GM19023 (cell line): ENCODE measurements at regions not wholly inside any gene's neighbourhood (a gene's known extent, or its start where the extent isn't known, plus 50 kb on each side); places are given as distances from the start of the nearest gene placed in this dataset.
"Not testable (repeated sequence)": the region's sequence is repeated elsewhere in the genome, so short reads cannot be mapped to it uniquely, and the experiment has no call there.

Experiments
- ATAC-seq: cut with Tn5 transposase; IDR thresholded peaks from one replicate; pipeline ENCODE4 v1.9.1; 2021; ENCODE audit warnings: mild to moderate bottlenecking, moderate library complexity; ENCODE audit not compliant: unreplicated experiment

- not testable (repeated sequence) for ATAC-seq
Measured at GRCh38 chr2:122571471-122571870, 816.0 kb downstream of the TSN start.

GRCh38 chr2:122575076-122575475, 819.6 kb downstream of the TSN start:
- ATAC-seq = no peak

GRCh38 chr2:122583159-122583917, 827.9 kb downstream of the TSN start:
- no peak for ATAC-seq

- ATAC-seq = no peak
Measured at GRCh38 chr2:122590524-122590923, 835.1 kb downstream of the TSN start.

GRCh38 chr2:122595065-122595464, 839.6 kb downstream of the TSN start:
- no peak for ATAC-seq

GRCh38 chr2:122596598-122596997, 841.1 kb downstream of the TSN start:
- no peak for ATAC-seq

- no peak for ATAC-seq
Measured at GRCh38 chr2:122598784-122599183, 843.3 kb downstream of the TSN start.

- no peak for ATAC-seq
Measured at GRCh38 chr2:122610948-122611609, 855.6 kb downstream of the TSN start.

GRCh38 chr2:122622934-122623333, 867.5 kb downstream of the TSN start:
- no peak for ATAC-seq

- no peak for ATAC-seq
Measured at GRCh38 chr2:122627388-122627787, 871.9 kb downstream of the TSN start.

GRCh38 chr2:122634256-122634655, 878.8 kb downstream of the TSN start:
- ATAC-seq = no peak

GRCh38 chr2:122634920-122635319, 879.5 kb downstream of the TSN start:
- no peak for ATAC-seq

GRCh38 chr2:122635686-122636085, 880.2 kb downstream of the TSN start:
- no peak for ATAC-seq

- no peak for ATAC-seq
Measured at GRCh38 chr2:122636097-122636496, 880.6 kb downstream of the TSN start.

- ATAC-seq = no peak
Measured at GRCh38 chr2:122639176-122639575, 883.7 kb downstream of the TSN start.

- ATAC-seq = no peak
Measured at GRCh38 chr2:122639711-122640110, 884.3 kb downstream of the TSN start.

- ATAC-seq = no peak
Measured at GRCh38 chr2:122643725-122644329, 888.4 kb downstream of the TSN start.

- no peak for ATAC-seq
Measured at GRCh38 chr2:122651236-122651635, 895.8 kb downstream of the TSN start.

GRCh38 chr2:122651780-122652179, 896.3 kb downstream of the TSN start:
- ATAC-seq = no peak

GRCh38 chr2:122652670-122653069, 897.2 kb downstream of the TSN start:
- no peak for ATAC-seq

- no peak for ATAC-seq
Measured at GRCh38 chr2:122656403-122656802, 901.0 kb downstream of the TSN start.
